SK-N-SH (cell line): ENCODE measurements at regions not wholly inside any gene's neighbourhood (a gene's known extent, or its start where the extent isn't known, plus 50 kb on each side); places are given as distances from the start of the nearest gene placed in this dataset.

Source experiments
- CTCF ChIP-seq: fragments of 200-600 bp; sonication (generic); IDR thresholded peaks from 2 replicates; pipeline ENCODE4 v1.6.1; 2017; ENCODE audit warnings: antibody characterized with exemption, mild to moderate bottlenecking, moderate library complexity
- JUND ChIP-seq: IDR thresholded peaks from 2 replicates; pipeline ENCODE4 v1.4.0; 2012
- MEF2A ChIP-seq: IDR thresholded peaks from 2 replicates; pipeline ENCODE4 v1.4.0; 2012; ENCODE audit warnings: low read depth, borderline replicate concordance
- PBX3 ChIP-seq: IDR thresholded peaks from 2 replicates; pipeline ENCODE4; 2012
- POLR2AphosphoS5 ChIP-seq: IDR thresholded peaks from 2 replicates; pipeline ENCODE4 v1.6.1; 2012; ENCODE audit warnings: low read depth, low read length
- RAD21 ChIP-seq: IDR thresholded peaks from 2 replicates; pipeline ENCODE4 v1.6.1; 2012; ENCODE audit warnings: mild to moderate bottlenecking, low read length
- REST ChIP-seq: IDR thresholded peaks from 2 replicates; pipeline ENCODE4 v1.6.1; 2012; ENCODE audit warnings: mild to moderate bottlenecking, low read depth, low read length, moderate library complexity
- YY1 ChIP-seq: IDR thresholded peaks from 2 replicates; pipeline ENCODE4 v1.4.0; 2012; ENCODE audit warnings: low read depth, mild to moderate bottlenecking
- ZBTB33 ChIP-seq: IDR thresholded peaks from 2 replicates; pipeline ENCODE4 v1.4.0; 2012; ENCODE audit warnings: low read depth, borderline replicate concordance

GRCh38 chr12:58980768-58981167 lies 60.5 kb upstream of the LRIG3 start:
- TF ChIP-seq CTCF (no peak), YY1 (no peak), REST (no peak), POLR2AphosphoS5 (no peak), PBX3 (no peak), RAD21 (no peak), JUND (no peak), MEF2A (no peak), ZBTB33 (no peak)
